ENCODE measurements at regions not wholly inside any gene's neighbourhood (a gene's known extent, or its start where the extent isn't known, plus 50 kb on each side); places are given as distances from the start of the nearest gene placed in this dataset.

DNA sequence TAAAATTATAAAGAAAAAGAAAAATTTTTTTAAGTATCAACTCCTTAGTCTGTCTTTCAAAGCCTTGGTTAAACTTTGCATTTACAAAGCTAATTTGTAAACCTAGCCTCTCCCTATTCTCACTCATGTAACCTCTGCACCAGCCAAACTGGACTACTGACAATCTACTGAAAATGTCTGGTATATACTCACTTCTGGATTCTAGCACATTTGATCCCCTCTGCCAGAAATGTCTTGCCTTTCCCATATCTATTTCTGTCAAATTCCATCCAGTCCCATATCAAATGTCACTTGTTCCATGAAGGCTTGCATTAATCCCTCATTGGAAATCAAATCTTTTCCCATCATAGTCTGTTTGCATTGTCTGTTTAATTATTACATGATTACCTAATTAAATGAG, 105.8 kb upstream of the KLHL13 start:
- TF ChIP-seq EZH2 (IDR thresholded peaks at IDR 0.05; ENCODE audit: low read depth, unreplicated experiment) = no peak
- no peak for TF ChIP-seq POLR2AphosphoS5 (IDR thresholded peaks at IDR 0.05; ENCODE audit: low read depth)
- TF ChIP-seq, protein P1, sequence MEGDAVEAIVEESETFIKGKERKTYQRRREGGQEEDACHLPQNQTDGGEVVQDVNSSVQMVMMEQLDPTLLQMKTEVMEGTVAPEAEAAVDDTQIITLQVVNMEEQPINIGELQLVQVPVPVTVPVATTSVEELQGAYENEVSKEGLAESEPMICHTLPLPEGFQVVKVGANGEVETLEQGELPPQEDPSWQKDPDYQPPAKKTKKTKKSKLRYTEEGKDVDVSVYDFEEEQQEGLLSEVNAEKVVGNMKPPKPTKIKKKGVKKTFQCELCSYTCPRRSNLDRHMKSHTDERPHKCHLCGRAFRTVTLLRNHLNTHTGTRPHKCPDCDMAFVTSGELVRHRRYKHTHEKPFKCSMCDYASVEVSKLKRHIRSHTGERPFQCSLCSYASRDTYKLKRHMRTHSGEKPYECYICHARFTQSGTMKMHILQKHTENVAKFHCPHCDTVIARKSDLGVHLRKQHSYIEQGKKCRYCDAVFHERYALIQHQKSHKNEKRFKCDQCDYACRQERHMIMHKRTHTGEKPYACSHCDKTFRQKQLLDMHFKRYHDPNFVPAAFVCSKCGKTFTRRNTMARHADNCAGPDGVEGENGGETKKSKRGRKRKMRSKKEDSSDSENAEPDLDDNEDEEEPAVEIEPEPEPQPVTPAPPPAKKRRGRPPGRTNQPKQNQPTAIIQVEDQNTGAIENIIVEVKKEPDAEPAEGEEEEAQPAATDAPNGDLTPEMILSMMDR (conservative IDR thresholded peaks at IDR 0.05; ENCODE audit: low read depth in 2 of 2) = no peak
- no peak for TF ChIP-seq CREB1 (CRISPR knock-in tag; IDR thresholded peaks at IDR 0.05; ENCODE audit: low read depth)
- TF ChIP-seq REST (IDR thresholded peaks at IDR 0.05; ENCODE audit: unreplicated experiment) = no peak
- no peak for TF ChIP-seq ZNF331 (CRISPR knock-in tag; IDR thresholded peaks at IDR 0.05; ENCODE audit: low read depth)
- TF ChIP-seq EZH2phosphoT487 (IDR thresholded peaks at IDR 0.05; ENCODE audit: unreplicated experiment) = no peak
- no peak for TF ChIP-seq ETS1 (IDR thresholded peaks at IDR 0.05)
- TF ChIP-seq JUNB (IDR thresholded peaks at IDR 0.05; ENCODE audit: unreplicated experiment) = no peak
- TF ChIP-seq STAT1 (IDR thresholded peaks at IDR 0.05; ENCODE audit: unreplicated experiment) = no peak
- TF ChIP-seq ZNF114 (CRISPR knock-in tag; IDR thresholded peaks at IDR 0.05) = no peak
- TF ChIP-seq, protein P2, sequence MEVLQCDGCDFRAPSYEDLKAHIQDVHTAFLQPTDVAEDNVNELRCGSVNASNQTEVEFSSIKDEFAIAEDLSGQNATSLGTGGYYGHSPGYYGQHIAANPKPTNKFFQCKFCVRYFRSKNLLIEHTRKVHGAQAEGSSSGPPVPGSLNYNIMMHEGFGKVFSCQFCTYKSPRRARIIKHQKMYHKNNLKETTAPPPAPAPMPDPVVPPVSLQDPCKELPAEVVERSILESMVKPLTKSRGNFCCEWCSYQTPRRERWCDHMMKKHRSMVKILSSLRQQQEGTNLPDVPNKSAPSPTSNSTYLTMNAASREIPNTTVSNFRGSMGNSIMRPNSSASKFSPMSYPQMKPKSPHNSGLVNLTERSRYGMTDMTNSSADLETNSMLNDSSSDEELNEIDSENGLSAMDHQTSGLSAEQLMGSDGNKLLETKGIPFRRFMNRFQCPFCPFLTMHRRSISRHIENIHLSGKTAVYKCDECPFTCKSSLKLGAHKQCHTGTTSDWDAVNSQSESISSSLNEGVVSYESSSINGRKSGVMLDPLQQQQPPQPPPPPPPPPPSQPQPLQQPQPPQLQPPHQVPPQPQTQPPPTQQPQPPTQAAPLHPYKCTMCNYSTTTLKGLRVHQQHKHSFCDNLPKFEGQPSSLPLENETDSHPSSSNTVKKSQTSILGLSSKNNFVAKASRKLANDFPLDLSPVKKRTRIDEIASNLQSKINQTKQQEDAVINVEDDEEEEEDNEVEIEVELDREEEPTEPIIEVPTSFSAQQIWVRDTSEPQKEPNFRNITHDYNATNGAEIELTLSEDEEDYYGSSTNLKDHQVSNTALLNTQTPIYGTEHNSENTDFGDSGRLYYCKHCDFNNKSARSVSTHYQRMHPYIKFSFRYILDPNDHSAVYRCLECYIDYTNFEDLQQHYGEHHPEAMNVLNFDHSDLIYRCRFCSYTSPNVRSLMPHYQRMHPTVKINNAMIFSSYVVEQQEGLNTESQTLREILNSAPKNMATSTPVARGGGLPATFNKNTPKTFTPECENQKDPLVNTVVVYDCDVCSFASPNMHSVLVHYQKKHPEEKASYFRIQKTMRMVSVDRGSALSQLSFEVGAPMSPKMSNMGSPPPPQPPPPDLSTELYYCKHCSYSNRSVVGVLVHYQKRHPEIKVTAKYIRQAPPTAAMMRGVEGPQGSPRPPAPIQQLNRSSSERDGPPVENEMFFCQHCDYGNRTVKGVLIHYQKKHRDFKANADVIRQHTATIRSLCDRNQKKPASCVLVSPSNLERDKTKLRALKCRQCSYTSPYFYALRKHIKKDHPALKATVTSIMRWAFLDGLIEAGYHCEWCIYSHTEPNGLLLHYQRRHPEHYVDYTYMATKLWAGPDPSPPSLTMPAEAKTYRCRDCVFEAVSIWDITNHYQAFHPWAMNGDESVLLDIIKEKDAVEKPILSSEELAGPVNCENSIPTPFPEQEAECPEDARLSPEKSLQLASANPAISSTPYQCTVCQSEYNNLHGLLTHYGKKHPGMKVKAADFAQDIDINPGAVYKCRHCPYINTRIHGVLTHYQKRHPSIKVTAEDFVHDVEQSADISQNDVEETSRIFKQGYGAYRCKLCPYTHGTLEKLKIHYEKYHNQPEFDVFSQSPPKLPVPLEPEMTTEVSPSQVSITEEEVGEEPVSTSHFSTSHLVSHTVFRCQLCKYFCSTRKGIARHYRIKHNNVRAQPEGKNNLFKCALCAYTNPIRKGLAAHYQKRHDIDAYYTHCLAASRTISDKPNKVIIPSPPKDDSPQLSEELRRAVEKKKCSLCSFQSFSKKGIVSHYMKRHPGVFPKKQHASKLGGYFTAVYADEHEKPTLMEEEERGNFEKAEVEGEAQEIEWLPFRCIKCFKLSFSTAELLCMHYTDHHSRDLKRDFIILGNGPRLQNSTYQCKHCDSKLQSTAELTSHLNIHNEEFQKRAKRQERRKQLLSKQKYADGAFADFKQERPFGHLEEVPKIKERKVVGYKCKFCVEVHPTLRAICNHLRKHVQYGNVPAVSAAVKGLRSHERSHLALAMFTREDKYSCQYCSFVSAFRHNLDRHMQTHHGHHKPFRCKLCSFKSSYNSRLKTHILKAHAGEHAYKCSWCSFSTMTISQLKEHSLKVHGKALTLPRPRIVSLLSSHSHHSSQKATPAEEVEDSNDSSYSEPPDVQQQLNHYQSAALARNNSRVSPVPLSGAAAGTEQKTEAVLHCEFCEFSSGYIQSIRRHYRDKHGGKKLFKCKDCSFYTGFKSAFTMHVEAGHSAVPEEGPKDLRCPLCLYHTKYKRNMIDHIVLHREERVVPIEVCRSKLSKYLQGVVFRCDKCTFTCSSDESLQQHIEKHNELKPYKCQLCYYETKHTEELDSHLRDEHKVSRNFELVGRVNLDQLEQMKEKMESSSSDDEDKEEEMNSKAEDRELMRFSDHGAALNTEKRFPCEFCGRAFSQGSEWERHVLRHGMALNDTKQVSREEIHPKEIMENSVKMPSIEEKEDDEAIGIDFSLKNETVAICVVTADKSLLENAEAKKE (CRISPR knock-in tag; IDR thresholded peaks at IDR 0.05) = no peak

Measured in GM23338 (cell line).